WTC11 (cell line): ENCODE measurements at regions not wholly inside any gene's neighbourhood (a gene's known extent, or its start where the extent isn't known, plus 50 kb on each side); places are given as distances from the start of the nearest gene placed in this dataset.
"Not testable (repeated sequence)": the region's sequence is repeated elsewhere in the genome, so short reads cannot be mapped to it uniquely, and the experiment has no call there.

Experiments used
- ATAC-seq: fragments of 200-7000 bp; cut with Tn5 transposase; 2 replicates; pipeline ENCODE4 v1.10.0; 2021; ENCODE audit warnings: mild to moderate bottlenecking, moderate library complexity
- CTCF ChIA-PET: fragments of 300-600 bp; sonication (Branson Sonifier 250); formaldehyde crosslinking; loops from one replicate; lab custom pipeline; 2021; ENCODE audit warnings: antibody characterized with exemption; lab: Charles Lee
- POLR2A ChIA-PET: fragments of 350-600 bp; sonication (Branson Sonifier 250); formaldehyde crosslinking; loops from one replicate; lab custom pipeline; 2021; ENCODE audit warnings: antibody characterized with exemption; lab: Charles Lee
- DNase-seq: peaks from one replicate; pipeline ENCODE4 v3.0.0; 2021; ENCODE audit warnings: low spot score
- H3K27ac Mint-ChIP-seq: 2 replicates; pipeline ENCODE4 v1.8.0; 2021; ENCODE audit warnings: mixed read lengths
- H3K27me3 Mint-ChIP-seq: 2 replicates; pipeline ENCODE4 v1.8.0; 2021; ENCODE audit warnings: low read depth, mild to moderate bottlenecking, moderate library complexity, mixed read lengths
- H3K36me3 Mint-ChIP-seq: 2 replicates; pipeline ENCODE4 v1.8.0; 2021; ENCODE audit warnings: mixed read lengths
- H3K4me1 Mint-ChIP-seq: 2 replicates; pipeline ENCODE4 v1.8.0; 2022; ENCODE audit warnings: mixed read lengths
- H3K4me3 Mint-ChIP-seq: 2 replicates; pipeline ENCODE4 v1.8.0; 2021; ENCODE audit warnings: mild to moderate bottlenecking, moderate library complexity, mixed read lengths
- H3K9me3 Mint-ChIP-seq: 2 replicates; pipeline ENCODE4 v1.8.0; 2021; ENCODE audit warnings: mixed read lengths
- ATF3 ChIP-seq: sonication (generic); formaldehyde crosslinking; conservative IDR thresholded peaks from 2 replicates; pipeline ENCODE4 v1.8.1; 2022; ENCODE audit warnings: mild to moderate bottlenecking, missing genetic modification reagents
- E2F1 ChIP-seq: sonication (generic); formaldehyde crosslinking; IDR thresholded peaks from 2 replicates; pipeline ENCODE4 v1.8.0; 2022; ENCODE audit warnings: mild to moderate bottlenecking, missing genetic modification reagents
- EMX1 ChIP-seq: fragments of 250-450 bp; sonication (Bioruptor Pico); IDR thresholded peaks from 2 replicates; pipeline ENCODE4 v1.8.0; 2021; ENCODE audit warnings: mild to moderate bottlenecking
- FOXJ3 ChIP-seq: sonication (generic); formaldehyde crosslinking; IDR thresholded peaks from 2 replicates; pipeline ENCODE4 v1.9.0; 2021; ENCODE audit warnings: missing genetic modification reagents, mild to moderate bottlenecking, borderline replicate concordance
- HMGA2 ChIP-seq: fragments of 250-450 bp; sonication (Bioruptor Pico); IDR thresholded peaks from 2 replicates; pipeline ENCODE4 v1.4.0; 2021; ENCODE audit warnings: mild to moderate bottlenecking, moderate library complexity
- NFYB ChIP-seq: sonication (generic); formaldehyde crosslinking; conservative IDR thresholded peaks from 2 replicates; pipeline ENCODE4 v1.8.0; 2022; ENCODE audit warnings: low read depth, missing genetic modification reagents
- NR2C2 ChIP-seq: sonication (generic); formaldehyde crosslinking; IDR thresholded peaks from 2 replicates; pipeline ENCODE4 v1.8.0; 2022; ENCODE audit warnings: mild to moderate bottlenecking, missing genetic modification reagents
- PRRX2 ChIP-seq: fragments of 250-450 bp; sonication (Bioruptor Pico); IDR thresholded peaks from 2 replicates; pipeline ENCODE4 v1.8.0; 2021; ENCODE audit warnings: mild to moderate bottlenecking
- TCF7 ChIP-seq: sonication (generic); formaldehyde crosslinking; IDR thresholded peaks from 2 replicates; pipeline ENCODE4 v1.8.0; 2022; ENCODE audit warnings: mild to moderate bottlenecking, low read depth, missing genetic modification reagents, moderate library complexity
- ZNF232 ChIP-seq: sonication (generic); formaldehyde crosslinking; IDR thresholded peaks from 2 replicates; pipeline ENCODE4 v1.8.0; 2022; ENCODE audit warnings: mild to moderate bottlenecking, missing genetic modification reagents
- ZNF263 ChIP-seq: sonication (generic); formaldehyde crosslinking; IDR thresholded peaks from 2 replicates; pipeline ENCODE4 v1.8.1; 2022; ENCODE audit warnings: low read depth, mild to moderate bottlenecking, moderate library complexity, missing genetic modification reagents
- ZSCAN18 ChIP-seq: fragments of 250-450 bp; sonication (Bioruptor Pico); IDR thresholded peaks from 2 replicates; pipeline ENCODE4 v2.1.2; 2022; ENCODE audit warnings: mild to moderate bottlenecking, moderate library complexity
- TF ChIP-seq, protein P1 (sequence below): fragments of 250-450 bp; sonication (Bioruptor Pico); IDR thresholded peaks from 2 replicates; pipeline ENCODE4 v1.9.0; 2021; ENCODE audit warnings: mild to moderate bottlenecking
- TF ChIP-seq, protein P2 (sequence below): sonication (generic); formaldehyde crosslinking; IDR thresholded peaks from 2 replicates; pipeline ENCODE4 v1.8.1; 2022; ENCODE audit warnings: missing genetic modification reagents, borderline replicate concordance
- TF ChIP-seq, protein P3 (sequence below): sonication (generic); formaldehyde crosslinking; IDR thresholded peaks from 2 replicates; pipeline ENCODE4 v1.8.0; 2023; ENCODE audit warnings: mild to moderate bottlenecking, missing genetic modification reagents
- TF ChIP-seq, protein P4 (sequence below): sonication (generic); formaldehyde crosslinking; IDR thresholded peaks from 2 replicates; pipeline ENCODE4 v1.8.0; 2022; ENCODE audit warnings: missing genetic modification reagents

GRCh38 chr3:102722317-102722716, 287.5 kb downstream of the ZPLD1 start:
- ATAC-seq = no peak
- H3K27ac Mint-ChIP-seq = no peak overlapping the region
- H3K27me3 Mint-ChIP-seq = no peaks in the 10 kb centered on the region

DNA sequence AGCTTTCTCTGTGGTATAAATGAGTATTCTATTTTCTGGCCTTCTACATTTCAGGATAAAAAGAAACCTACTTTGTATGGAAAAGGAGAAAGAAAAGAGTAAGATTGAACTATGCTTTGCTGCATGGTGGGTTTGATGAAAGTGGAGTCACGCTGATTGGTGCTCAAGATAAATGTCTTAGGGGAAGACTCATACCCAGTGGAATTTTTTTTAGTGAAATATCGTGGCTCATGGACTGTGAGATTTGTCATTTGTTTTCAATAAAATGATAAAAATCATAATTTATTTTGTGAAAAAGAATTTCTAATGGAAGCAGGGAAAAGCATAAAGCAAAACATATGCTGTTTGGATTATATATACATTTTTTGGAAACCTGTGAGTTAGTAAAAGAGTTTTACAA, 292.5 kb downstream of the ZPLD1 start:
- H3K36me3 Mint-ChIP-seq = 0 out of 2 replicates have a peak, but pooled peaks cover under 1% of the 10 kb centered on the region
- H3K4me3 Mint-ChIP-seq = no peak overlapping the region
- POLR2A ChIA-PET = no interaction called here
- peaks cover 5% of the 10 kb centered on the region for H3K9me3 Mint-ChIP-seq
- CTCF ChIA-PET = no interaction called here
- no peak overlapping the region for H3K27ac Mint-ChIP-seq
- no peak for TF ChIP-seq NR2C2 (CRISPR knock-in tag)
- no peak for TF ChIP-seq NFYB (CRISPR knock-in tag)
- TF ChIP-seq EMX1 (CRISPR knock-in tag) = no peak
- TF ChIP-seq PRRX2 (CRISPR knock-in tag) = no peak
- TF ChIP-seq E2F1 (CRISPR knock-in tag) = no peak
- no peak for TF ChIP-seq TCF7 (CRISPR knock-in tag)
- TF ChIP-seq ZNF232 (CRISPR knock-in tag) = no peak
- TF ChIP-seq, protein P1, sequence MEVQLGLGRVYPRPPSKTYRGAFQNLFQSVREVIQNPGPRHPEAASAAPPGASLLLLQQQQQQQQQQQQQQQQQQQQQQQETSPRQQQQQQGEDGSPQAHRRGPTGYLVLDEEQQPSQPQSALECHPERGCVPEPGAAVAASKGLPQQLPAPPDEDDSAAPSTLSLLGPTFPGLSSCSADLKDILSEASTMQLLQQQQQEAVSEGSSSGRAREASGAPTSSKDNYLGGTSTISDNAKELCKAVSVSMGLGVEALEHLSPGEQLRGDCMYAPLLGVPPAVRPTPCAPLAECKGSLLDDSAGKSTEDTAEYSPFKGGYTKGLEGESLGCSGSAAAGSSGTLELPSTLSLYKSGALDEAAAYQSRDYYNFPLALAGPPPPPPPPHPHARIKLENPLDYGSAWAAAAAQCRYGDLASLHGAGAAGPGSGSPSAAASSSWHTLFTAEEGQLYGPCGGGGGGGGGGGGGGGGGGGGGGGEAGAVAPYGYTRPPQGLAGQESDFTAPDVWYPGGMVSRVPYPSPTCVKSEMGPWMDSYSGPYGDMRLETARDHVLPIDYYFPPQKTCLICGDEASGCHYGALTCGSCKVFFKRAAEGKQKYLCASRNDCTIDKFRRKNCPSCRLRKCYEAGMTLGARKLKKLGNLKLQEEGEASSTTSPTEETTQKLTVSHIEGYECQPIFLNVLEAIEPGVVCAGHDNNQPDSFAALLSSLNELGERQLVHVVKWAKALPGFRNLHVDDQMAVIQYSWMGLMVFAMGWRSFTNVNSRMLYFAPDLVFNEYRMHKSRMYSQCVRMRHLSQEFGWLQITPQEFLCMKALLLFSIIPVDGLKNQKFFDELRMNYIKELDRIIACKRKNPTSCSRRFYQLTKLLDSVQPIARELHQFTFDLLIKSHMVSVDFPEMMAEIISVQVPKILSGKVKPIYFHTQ (CRISPR knock-in tag) = no peak
- TF ChIP-seq, protein P2, sequence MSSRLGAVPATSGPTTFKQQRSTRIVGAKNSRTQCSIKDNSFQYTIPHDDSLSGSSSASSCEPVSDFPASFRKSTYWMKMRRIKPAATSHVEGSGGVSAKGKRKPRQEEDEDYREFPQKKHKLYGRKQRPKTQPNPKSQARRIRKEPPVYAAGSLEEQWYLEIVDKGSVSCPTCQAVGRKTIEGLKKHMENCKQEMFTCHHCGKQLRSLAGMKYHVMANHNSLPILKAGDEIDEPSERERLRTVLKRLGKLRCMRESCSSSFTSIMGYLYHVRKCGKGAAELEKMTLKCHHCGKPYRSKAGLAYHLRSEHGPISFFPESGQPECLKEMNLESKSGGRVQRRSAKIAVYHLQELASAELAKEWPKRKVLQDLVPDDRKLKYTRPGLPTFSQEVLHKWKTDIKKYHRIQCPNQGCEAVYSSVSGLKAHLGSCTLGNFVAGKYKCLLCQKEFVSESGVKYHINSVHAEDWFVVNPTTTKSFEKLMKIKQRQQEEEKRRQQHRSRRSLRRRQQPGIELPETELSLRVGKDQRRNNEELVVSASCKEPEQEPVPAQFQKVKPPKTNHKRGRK (CRISPR knock-in tag) = no peak
- TF ChIP-seq, protein P3, sequence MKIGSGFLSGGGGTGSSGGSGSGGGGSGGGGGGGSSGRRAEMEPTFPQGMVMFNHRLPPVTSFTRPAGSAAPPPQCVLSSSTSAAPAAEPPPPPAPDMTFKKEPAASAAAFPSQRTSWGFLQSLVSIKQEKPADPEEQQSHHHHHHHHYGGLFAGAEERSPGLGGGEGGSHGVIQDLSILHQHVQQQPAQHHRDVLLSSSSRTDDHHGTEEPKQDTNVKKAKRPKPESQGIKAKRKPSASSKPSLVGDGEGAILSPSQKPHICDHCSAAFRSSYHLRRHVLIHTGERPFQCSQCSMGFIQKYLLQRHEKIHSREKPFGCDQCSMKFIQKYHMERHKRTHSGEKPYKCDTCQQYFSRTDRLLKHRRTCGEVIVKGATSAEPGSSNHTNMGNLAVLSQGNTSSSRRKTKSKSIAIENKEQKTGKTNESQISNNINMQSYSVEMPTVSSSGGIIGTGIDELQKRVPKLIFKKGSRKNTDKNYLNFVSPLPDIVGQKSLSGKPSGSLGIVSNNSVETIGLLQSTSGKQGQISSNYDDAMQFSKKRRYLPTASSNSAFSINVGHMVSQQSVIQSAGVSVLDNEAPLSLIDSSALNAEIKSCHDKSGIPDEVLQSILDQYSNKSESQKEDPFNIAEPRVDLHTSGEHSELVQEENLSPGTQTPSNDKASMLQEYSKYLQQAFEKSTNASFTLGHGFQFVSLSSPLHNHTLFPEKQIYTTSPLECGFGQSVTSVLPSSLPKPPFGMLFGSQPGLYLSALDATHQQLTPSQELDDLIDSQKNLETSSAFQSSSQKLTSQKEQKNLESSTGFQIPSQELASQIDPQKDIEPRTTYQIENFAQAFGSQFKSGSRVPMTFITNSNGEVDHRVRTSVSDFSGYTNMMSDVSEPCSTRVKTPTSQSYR (CRISPR knock-in tag) = no peak
- no peak for TF ChIP-seq ATF3
- TF ChIP-seq, all 79 proteins: peak for 0
- DNase-seq (no peak), ATAC-seq (no peak)
- no peaks in the 10 kb centered on the region for H3K4me1 Mint-ChIP-seq
- H3K27me3 Mint-ChIP-seq = no peaks in the 10 kb centered on the region; the same call in 1 of the 2 replicates

More at GRCh38 chr3:102722317-102722716, 287.5 kb downstream of the ZPLD1 start:
- POLR2A ChIA-PET = no interaction called here
- no peaks in the 10 kb centered on the region for H3K36me3 Mint-ChIP-seq
- DNase-seq = no peak
- H3K9me3 Mint-ChIP-seq = no peaks in the 10 kb centered on the region
- no peak overlapping the region for H3K4me3 Mint-ChIP-seq
- H3K4me1 Mint-ChIP-seq = no peaks in the 10 kb centered on the region
- TF ChIP-seq HMGA2 (CRISPR knock-in tag) (no peak), FOXJ3 (CRISPR knock-in tag) (no peak), ZSCAN18 (CRISPR knock-in tag) (no peak), ZNF263 (no peak)
- TF ChIP-seq, protein P4, sequence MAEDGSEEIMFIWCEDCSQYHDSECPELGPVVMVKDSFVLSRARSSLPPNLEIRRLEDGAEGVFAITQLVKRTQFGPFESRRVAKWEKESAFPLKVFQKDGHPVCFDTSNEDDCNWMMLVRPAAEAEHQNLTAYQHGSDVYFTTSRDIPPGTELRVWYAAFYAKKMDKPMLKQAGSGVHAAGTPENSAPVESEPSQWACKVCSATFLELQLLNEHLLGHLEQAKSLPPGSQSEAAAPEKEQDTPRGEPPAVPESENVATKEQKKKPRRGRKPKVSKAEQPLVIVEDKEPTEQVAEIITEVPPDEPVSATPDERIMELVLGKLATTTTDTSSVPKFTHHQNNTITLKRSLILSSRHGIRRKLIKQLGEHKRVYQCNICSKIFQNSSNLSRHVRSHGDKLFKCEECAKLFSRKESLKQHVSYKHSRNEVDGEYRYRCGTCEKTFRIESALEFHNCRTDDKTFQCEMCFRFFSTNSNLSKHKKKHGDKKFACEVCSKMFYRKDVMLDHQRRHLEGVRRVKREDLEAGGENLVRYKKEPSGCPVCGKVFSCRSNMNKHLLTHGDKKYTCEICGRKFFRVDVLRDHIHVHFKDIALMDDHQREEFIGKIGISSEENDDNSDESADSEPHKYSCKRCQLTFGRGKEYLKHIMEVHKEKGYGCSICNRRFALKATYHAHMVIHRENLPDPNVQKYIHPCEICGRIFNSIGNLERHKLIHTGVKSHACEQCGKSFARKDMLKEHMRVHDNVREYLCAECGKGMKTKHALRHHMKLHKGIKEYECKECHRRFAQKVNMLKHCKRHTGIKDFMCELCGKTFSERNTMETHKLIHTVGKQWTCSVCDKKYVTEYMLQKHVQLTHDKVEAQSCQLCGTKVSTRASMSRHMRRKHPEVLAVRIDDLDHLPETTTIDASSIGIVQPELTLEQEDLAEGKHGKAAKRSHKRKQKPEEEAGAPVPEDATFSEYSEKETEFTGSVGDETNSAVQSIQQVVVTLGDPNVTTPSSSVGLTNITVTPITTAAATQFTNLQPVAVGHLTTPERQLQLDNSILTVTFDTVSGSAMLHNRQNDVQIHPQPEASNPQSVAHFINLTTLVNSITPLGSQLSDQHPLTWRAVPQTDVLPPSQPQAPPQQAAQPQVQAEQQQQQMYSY (CRISPR knock-in tag) = no peak
- TF ChIP-seq, all 79 proteins: peak for 0
- CTCF ChIA-PET = no interaction called here

GRCh38 chr3:102732581-102732980, 297.8 kb downstream of the ZPLD1 start:
- CTCF ChIA-PET = interaction anchor here (1.1 kb wide), 1 partner anchor 59 kb away, joined by 4 read pairs; no protein-coding TSS in a partner anchor
- ATAC-seq, H3K27ac Mint-ChIP-seq: not testable (repeated sequence)

More at GRCh38 chr3:102732581-102732980, 297.8 kb downstream of the ZPLD1 start:
- H3K27me3 Mint-ChIP-seq, H3K4me3 Mint-ChIP-seq, H3K9me3 Mint-ChIP-seq, DNase-seq, H3K36me3 Mint-ChIP-seq, POLR2A ChIA-PET: not testable (repeated sequence)
- H3K4me1 Mint-ChIP-seq = peaks cover 24% of the 10 kb centered on the region
